ENCODE measurements at regions not wholly inside any gene's neighbourhood (a gene's known extent, or its start where the extent isn't known, plus 50 kb on each side); places are given as distances from the start of the nearest gene placed in this dataset.

GRCh38 chr16:86984343-86984742 is 332.8 kb downstream of the C16orf95 start:
- H3K9me3 ChIP-seq (ENCODE audit: control insufficient read depth, insufficient read depth, low read length): no peaks in the 10 kb centered on the region
- no peaks in the 10 kb centered on the region for H3K36me3 ChIP-seq (ENCODE audit: control insufficient read depth, insufficient read depth, low read length)
- peaks cover 6% of the 10 kb centered on the region; the same call in 1 of the 2 replicates for H3K4me1 ChIP-seq (ENCODE audit: control insufficient read depth, insufficient read depth, low read length)
- DNase-seq (ENCODE audit: low read depth, low spot score): no peak
- no peaks in the 10 kb centered on the region for H3K27me3 ChIP-seq (ENCODE audit: control insufficient read depth, insufficient read depth, low read length)
- WGBS (ENCODE audit: insufficient coverage, insufficient read length): no CpG with 5 or more reads among the region's 10 CpGs
- no peak overlapping the region for H3K4me3 ChIP-seq (ENCODE audit: low read length)
- H3K27ac ChIP-seq (ENCODE audit: low read length): no peak overlapping the region

- Histone ChIP-seq H3K4me1 (ENCODE audit: control insufficient read depth, insufficient read depth, low read length) (peaks cover 6% of the 10 kb centered on the region; the same call in 1 of the 2 replicates), H3K9me3 (ENCODE audit: control insufficient read depth, insufficient read depth, low read length) (no peaks in the 10 kb centered on the region), H3K36me3 (ENCODE audit: control insufficient read depth, insufficient read depth, low read length) (no peaks in the 10 kb centered on the region), H3K4me3 (ENCODE audit: low read length) (no peak overlapping the region), H3K27me3 (ENCODE audit: control insufficient read depth, insufficient read depth, low read length) (no peaks in the 10 kb centered on the region), H3K27ac (ENCODE audit: low read length) (no peak overlapping the region)
- WGBS (ENCODE audit: insufficient coverage, insufficient read length): no CpG with 5 or more reads among the region's 13 CpGs
- DNase-seq (ENCODE audit: low read depth, low spot score): no peak
These were observed 332.1 kb downstream of the C16orf95 start for GRCh38 chr16:86984991-86985647.

- no CpG with 5 or more reads among the region's 12 CpGs for WGBS (ENCODE audit: insufficient coverage, insufficient read length)
- no peak overlapping the region for H3K4me3 ChIP-seq (ENCODE audit: low read length)
- H3K27ac ChIP-seq (ENCODE audit: low read length): no peak overlapping the region
- H3K4me1 ChIP-seq (ENCODE audit: control insufficient read depth, insufficient read depth, low read length): peaks cover 6% of the 10 kb centered on the region; the same call in 1 of the 2 replicates
- no peaks in the 10 kb centered on the region for H3K27me3 ChIP-seq (ENCODE audit: control insufficient read depth, insufficient read depth, low read length)
- H3K9me3 ChIP-seq (ENCODE audit: control insufficient read depth, insufficient read depth, low read length): no peaks in the 10 kb centered on the region
- DNase-seq (ENCODE audit: low read depth, low spot score): no peak
- no peaks in the 10 kb centered on the region for H3K36me3 ChIP-seq (ENCODE audit: control insufficient read depth, insufficient read depth, low read length)
These were observed 331.6 kb downstream of the C16orf95 start for GRCh38 chr16:86985648-86986015.

- no CpG with 5 or more reads among the region's 7 CpGs for WGBS (ENCODE audit: insufficient coverage, insufficient read length)
- H3K4me1 ChIP-seq (ENCODE audit: control insufficient read depth, insufficient read depth, low read length): peaks cover 6% of the 10 kb centered on the region; the same call in 1 of the 2 replicates
- H3K4me3 ChIP-seq (ENCODE audit: low read length): no peak overlapping the region
- no peaks in the 10 kb centered on the region for H3K27me3 ChIP-seq (ENCODE audit: control insufficient read depth, insufficient read depth, low read length)
- no peaks in the 10 kb centered on the region for H3K36me3 ChIP-seq (ENCODE audit: control insufficient read depth, insufficient read depth, low read length)
- DNase-seq (ENCODE audit: low read depth, low spot score): no peak
- no peak overlapping the region for H3K27ac ChIP-seq (ENCODE audit: low read length)
- no peaks in the 10 kb centered on the region for H3K9me3 ChIP-seq (ENCODE audit: control insufficient read depth, insufficient read depth, low read length)
These were observed 331.1 kb downstream of the C16orf95 start for GRCh38 chr16:86986136-86986535.

- H3K27me3 ChIP-seq (ENCODE audit: control insufficient read depth, insufficient read depth, low read length): no peaks in the 10 kb centered on the region
- WGBS (ENCODE audit: insufficient coverage, insufficient read length): no CpG with 5 or more reads among the region's 18 CpGs
- no peaks in the 10 kb centered on the region for H3K36me3 ChIP-seq (ENCODE audit: control insufficient read depth, insufficient read depth, low read length)
- H3K4me3 ChIP-seq (ENCODE audit: low read length): no peak overlapping the region
- H3K27ac ChIP-seq (ENCODE audit: low read length): no peak overlapping the region
- peaks cover 6% of the 10 kb centered on the region; the same call in 1 of the 2 replicates for H3K4me1 ChIP-seq (ENCODE audit: control insufficient read depth, insufficient read depth, low read length)
- no peak for DNase-seq (ENCODE audit: low read depth, low spot score)
- no peaks in the 10 kb centered on the region for H3K9me3 ChIP-seq (ENCODE audit: control insufficient read depth, insufficient read depth, low read length)
These were observed 330.2 kb downstream of the C16orf95 start for GRCh38 chr16:86986809-86987487.

GRCh38 chr16:86987746-86988670 is 329.2 kb downstream of the C16orf95 start:
- Histone ChIP-seq H3K36me3 (ENCODE audit: control insufficient read depth, insufficient read depth, low read length) (no peaks in the 10 kb centered on the region), H3K27me3 (ENCODE audit: control insufficient read depth, insufficient read depth, low read length) (no peaks in the 10 kb centered on the region), H3K9me3 (ENCODE audit: control insufficient read depth, insufficient read depth, low read length) (no peaks in the 10 kb centered on the region), H3K4me3 (ENCODE audit: low read length) (no peak overlapping the region), H3K4me1 (ENCODE audit: control insufficient read depth, insufficient read depth, low read length) (peaks cover 6% of the 10 kb centered on the region; the same call in 1 of the 2 replicates), H3K27ac (ENCODE audit: low read length) (no peak overlapping the region)
- no CpG with 5 or more reads among the region's 31 CpGs for WGBS (ENCODE audit: insufficient coverage, insufficient read length)
- no peak for DNase-seq (ENCODE audit: low read depth, low spot score)

- no peaks in the 10 kb centered on the region for H3K9me3 ChIP-seq (ENCODE audit: control insufficient read depth, insufficient read depth, low read length)
- H3K4me3 ChIP-seq (ENCODE audit: low read length): no peak overlapping the region
- H3K4me1 ChIP-seq (ENCODE audit: control insufficient read depth, insufficient read depth, low read length): peaks cover 6% of the 10 kb centered on the region; the same call in 1 of the 2 replicates
- no peak for DNase-seq (ENCODE audit: low read depth, low spot score)
- no peak overlapping the region for H3K27ac ChIP-seq (ENCODE audit: low read length)
- no peaks in the 10 kb centered on the region for H3K36me3 ChIP-seq (ENCODE audit: control insufficient read depth, insufficient read depth, low read length)
- no CpG with 5 or more reads among the region's 25 CpGs for WGBS (ENCODE audit: insufficient coverage, insufficient read length)
- H3K27me3 ChIP-seq (ENCODE audit: control insufficient read depth, insufficient read depth, low read length): no peaks in the 10 kb centered on the region
These were observed 328.1 kb downstream of the C16orf95 start for GRCh38 chr16:86988920-86989696.

GRCh38 chr16:86990451-86990850 is 326.7 kb downstream of the C16orf95 start:
- no peak for DNase-seq (ENCODE audit: low read depth, low spot score)
- no peak overlapping the region for H3K27ac ChIP-seq (ENCODE audit: low read length)
- no CpG with 5 or more reads among the region's 9 CpGs for WGBS (ENCODE audit: insufficient coverage, insufficient read length)
- 0 out of 2 replicates have a peak, but pooled peaks cover under 1% of the 10 kb centered on the region for H3K4me1 ChIP-seq (ENCODE audit: control insufficient read depth, insufficient read depth, low read length)
- no peak overlapping the region for H3K4me3 ChIP-seq (ENCODE audit: low read length)
- no peaks in the 10 kb centered on the region for H3K36me3 ChIP-seq (ENCODE audit: control insufficient read depth, insufficient read depth, low read length)
- H3K27me3 ChIP-seq (ENCODE audit: control insufficient read depth, insufficient read depth, low read length): no peaks in the 10 kb centered on the region
- no peaks in the 10 kb centered on the region for H3K9me3 ChIP-seq (ENCODE audit: control insufficient read depth, insufficient read depth, low read length)

GRCh38 chr16:86991679-86992078 is 325.5 kb downstream of the C16orf95 start:
- Histone ChIP-seq H3K27ac (ENCODE audit: low read length) (no peak overlapping the region), H3K36me3 (ENCODE audit: control insufficient read depth, insufficient read depth, low read length) (no peaks in the 10 kb centered on the region), H3K27me3 (ENCODE audit: control insufficient read depth, insufficient read depth, low read length) (no peaks in the 10 kb centered on the region), H3K4me3 (ENCODE audit: low read length) (no peak overlapping the region), H3K9me3 (ENCODE audit: control insufficient read depth, insufficient read depth, low read length) (no peaks in the 10 kb centered on the region), H3K4me1 (ENCODE audit: control insufficient read depth, insufficient read depth, low read length) (no peaks in the 10 kb centered on the region)
- WGBS (ENCODE audit: insufficient coverage, insufficient read length): no CpG with 5 or more reads among the region's 4 CpGs
- DNase-seq (ENCODE audit: low read depth, low spot score): no peak

- DNase-seq (ENCODE audit: low read depth, low spot score): no peak
- Histone ChIP-seq H3K4me1 (ENCODE audit: control insufficient read depth, insufficient read depth, low read length) (no peaks in the 10 kb centered on the region), H3K27ac (ENCODE audit: low read length) (no peak overlapping the region), H3K9me3 (ENCODE audit: control insufficient read depth, insufficient read depth, low read length) (no peaks in the 10 kb centered on the region), H3K36me3 (ENCODE audit: control insufficient read depth, insufficient read depth, low read length) (no peaks in the 10 kb centered on the region), H3K27me3 (ENCODE audit: control insufficient read depth, insufficient read depth, low read length) (no peaks in the 10 kb centered on the region), H3K4me3 (ENCODE audit: low read length) (no peak overlapping the region)
- no CpG with 5 or more reads among the region's 5 CpGs for WGBS (ENCODE audit: insufficient coverage, insufficient read length)
These were observed 324.6 kb downstream of the C16orf95 start for GRCh38 chr16:86992587-86992986.

All from iPS DF 6.9 (cell line).